Memory B cell (primary cell): ENCODE measurements at regions not wholly inside any gene's neighbourhood (a gene's known extent, or its start where the extent isn't known, plus 50 kb on each side); places are given as distances from the start of the nearest gene placed in this dataset.
"Not testable (repeated sequence)": the region's sequence is repeated elsewhere in the genome, so short reads cannot be mapped to it uniquely, and the experiment has no call there.

ENCODE experiments used
- ATAC-seq: fragments of 150-1000 bp; cut with Tn5 transposase; 2 replicates; pipeline ENCODE4 v1.10.0; 2021; ENCODE audit warnings: low read depth, mild to moderate bottlenecking, moderate library complexity
- DNase-seq, 2 donors: peaks; one replicate each; pipeline ENCODE4 v3.0.0; 2022; ENCODE audit warnings: low spot score in 2 of 2
- H3K27ac Mint-ChIP-seq: one replicate; pipeline ENCODE4 v1.8.0; 2022; ENCODE audit warnings: mild to moderate bottlenecking, moderate library complexity, mixed read lengths
- H3K27me3 Mint-ChIP-seq: one replicate; pipeline ENCODE4 v1.8.0; 2022; ENCODE audit warnings: mixed read lengths
- H3K36me3 Mint-ChIP-seq: one replicate; pipeline ENCODE4 v1.8.0; 2022; ENCODE audit warnings: mild to moderate bottlenecking, mixed read lengths
- H3K4me1 Mint-ChIP-seq: one replicate; pipeline ENCODE4 v1.8.0; 2022; ENCODE audit warnings: mixed read lengths
- H3K4me3 Mint-ChIP-seq: one replicate; pipeline ENCODE4 v1.8.0; 2022; ENCODE audit warnings: mild to moderate bottlenecking, moderate library complexity, mixed read lengths
- H3K9me3 Mint-ChIP-seq: one replicate; pipeline ENCODE4 v1.8.0; 2022; ENCODE audit warnings: mixed read lengths

- peaks cover under 1% of the 10 kb centered on the region for H3K4me1 Mint-ChIP-seq
- no peak for ATAC-seq
Measured at GRCh38 chr19:21610341-21610740, 104.9 kb downstream of the ZNF429 start.

GRCh38 chr19:21608571-21608970, 103.2 kb downstream of the ZNF429 start:
- peaks cover 3% of the 10 kb centered on the region for H3K9me3 Mint-ChIP-seq
- H3K27ac Mint-ChIP-seq, result no peak overlapping the region
- no peaks in the 10 kb centered on the region for H3K27me3 Mint-ChIP-seq
- ATAC-seq, result no peak
- no peaks in the 10 kb centered on the region for H3K36me3 Mint-ChIP-seq
- peaks cover 17% of the 10 kb centered on the region for H3K4me1 Mint-ChIP-seq
- DNase-seq, result no peak
- H3K4me3 Mint-ChIP-seq, result no peak overlapping the region

More at GRCh38 chr19:21610341-21610740, 104.9 kb downstream of the ZNF429 start:
- no peak for DNase-seq
- H3K36me3 Mint-ChIP-seq, result no peaks in the 10 kb centered on the region
- H3K27ac Mint-ChIP-seq, result no peak overlapping the region
- H3K4me3 Mint-ChIP-seq, result no peak overlapping the region
- peaks cover 3% of the 10 kb centered on the region for H3K9me3 Mint-ChIP-seq
- no peaks in the 10 kb centered on the region for H3K27me3 Mint-ChIP-seq

- no peaks in the 10 kb centered on the region for H3K9me3 Mint-ChIP-seq
- no peak for ATAC-seq
- no peak overlapping the region for H3K27ac Mint-ChIP-seq
- H3K27me3 Mint-ChIP-seq, result no peaks in the 10 kb centered on the region
- H3K4me3 Mint-ChIP-seq, result no peak overlapping the region
- H3K4me1 Mint-ChIP-seq, result peaks cover 20% of the 10 kb centered on the region
- no peaks in the 10 kb centered on the region for H3K36me3 Mint-ChIP-seq
- DNase-seq, result no peak
Measured at GRCh38 chr19:21607449-21607848, 102.0 kb downstream of the ZNF429 start.

GRCh38 chr19:21607011-21607410, 101.6 kb downstream of the ZNF429 start:
- not testable (repeated sequence) for H3K27ac Mint-ChIP-seq, H3K4me3 Mint-ChIP-seq, H3K36me3 Mint-ChIP-seq, H3K27me3 Mint-ChIP-seq, ATAC-seq, H3K9me3 Mint-ChIP-seq, DNase-seq
- peaks cover 20% of the 10 kb centered on the region for H3K4me1 Mint-ChIP-seq

GRCh38 chr19:21606326-21606725, 100.9 kb downstream of the ZNF429 start:
- not testable (repeated sequence) for H3K9me3 Mint-ChIP-seq, ATAC-seq, H3K27ac Mint-ChIP-seq, DNase-seq, H3K36me3 Mint-ChIP-seq, H3K4me3 Mint-ChIP-seq, H3K27me3 Mint-ChIP-seq
- H3K4me1 Mint-ChIP-seq, result peaks cover 20% of the 10 kb centered on the region

- Mint-ChIP-seq H3K27me3 (no peaks in the 10 kb centered on the region), H3K4me1 (peaks cover 20% of the 10 kb centered on the region), H3K36me3 (no peaks in the 10 kb centered on the region), H3K9me3 (no peaks in the 10 kb centered on the region), H3K4me3 (peak overlapping the region; percentile 89), H3K27ac (peak overlapping the region; percentile 93)
- ATAC-seq, result no peak
- no peak for DNase-seq
Measured at GRCh38 chr19:21604951-21605476, 99.6 kb downstream of the ZNF429 start.
